ENCODE measurements at regions not wholly inside any gene's neighbourhood (a gene's known extent, or its start where the extent isn't known, plus 50 kb on each side); places are given as distances from the start of the nearest gene placed in this dataset.

- TF ChIP-seq, protein P1, sequence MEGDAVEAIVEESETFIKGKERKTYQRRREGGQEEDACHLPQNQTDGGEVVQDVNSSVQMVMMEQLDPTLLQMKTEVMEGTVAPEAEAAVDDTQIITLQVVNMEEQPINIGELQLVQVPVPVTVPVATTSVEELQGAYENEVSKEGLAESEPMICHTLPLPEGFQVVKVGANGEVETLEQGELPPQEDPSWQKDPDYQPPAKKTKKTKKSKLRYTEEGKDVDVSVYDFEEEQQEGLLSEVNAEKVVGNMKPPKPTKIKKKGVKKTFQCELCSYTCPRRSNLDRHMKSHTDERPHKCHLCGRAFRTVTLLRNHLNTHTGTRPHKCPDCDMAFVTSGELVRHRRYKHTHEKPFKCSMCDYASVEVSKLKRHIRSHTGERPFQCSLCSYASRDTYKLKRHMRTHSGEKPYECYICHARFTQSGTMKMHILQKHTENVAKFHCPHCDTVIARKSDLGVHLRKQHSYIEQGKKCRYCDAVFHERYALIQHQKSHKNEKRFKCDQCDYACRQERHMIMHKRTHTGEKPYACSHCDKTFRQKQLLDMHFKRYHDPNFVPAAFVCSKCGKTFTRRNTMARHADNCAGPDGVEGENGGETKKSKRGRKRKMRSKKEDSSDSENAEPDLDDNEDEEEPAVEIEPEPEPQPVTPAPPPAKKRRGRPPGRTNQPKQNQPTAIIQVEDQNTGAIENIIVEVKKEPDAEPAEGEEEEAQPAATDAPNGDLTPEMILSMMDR (IDR thresholded peaks at IDR 0.05; ENCODE audit: low read depth, low read length) = no peak
- Histone ChIP-seq H3K27ac (ENCODE audit: low read depth, low read length) (no peak overlapping the region), H3K9me3 (ENCODE audit: control insufficient read depth, insufficient read depth, low read length) (peaks cover 2% of the 10 kb centered on the region; the same call in 1 of the 2 replicates), H3K4me3 (ENCODE audit: low read depth, low read length) (no peak overlapping the region), H3K27me3 (ENCODE audit: control insufficient read depth, insufficient read depth, low read length) (no peaks in the 10 kb centered on the region)
- POLR2A ChIA-PET = no interaction called here
- CTCF ChIA-PET = no interaction called here
- DNase-seq (ENCODE audit: low read depth, low spot score) = no peak
These were observed 162.8 kb upstream of the TPM1 start for GRCh38 chr15:62879770-62880169.

DNA sequence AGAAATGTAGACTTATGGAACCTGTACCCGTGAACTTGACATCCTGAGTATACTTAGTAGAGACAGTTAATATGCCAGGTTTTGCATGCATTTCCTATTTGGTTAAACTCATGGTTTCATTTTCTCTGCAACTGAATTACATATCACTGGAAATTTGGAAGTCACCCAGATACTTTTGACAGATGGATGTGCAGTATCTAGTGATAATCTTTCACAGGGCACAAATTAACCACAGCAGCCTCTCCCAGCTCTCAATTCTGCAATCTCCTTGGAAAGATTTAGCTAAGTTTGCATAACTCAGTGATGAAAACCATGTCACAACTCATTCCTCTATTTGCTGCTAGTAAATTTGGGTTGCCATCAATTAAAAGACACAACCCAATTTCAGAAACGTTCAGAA lies 162.3 kb upstream of the TPM1 start:
- TF ChIP-seq, protein P1 (IDR thresholded peaks at IDR 0.05; ENCODE audit: low read depth, low read length) = no peak
- Histone ChIP-seq H3K27me3 (ENCODE audit: control insufficient read depth, insufficient read depth, low read length) (no peaks in the 10 kb centered on the region), H3K4me3 (ENCODE audit: low read depth, low read length) (no peak overlapping the region), H3K27ac (ENCODE audit: low read depth, low read length) (no peak overlapping the region), H3K9me3 (ENCODE audit: control insufficient read depth, insufficient read depth, low read length) (no peaks in the 10 kb centered on the region)
- POLR2A ChIA-PET = no interaction called here
- CTCF ChIA-PET = no interaction called here
- DNase-seq (ENCODE audit: low read depth, low spot score) = no peak

GRCh38 chr15:62881056-62881455 lies 161.5 kb upstream of the TPM1 start:
- CTCF ChIA-PET = no interaction called here

GRCh38 chr15:62883938-62884479 lies 158.5 kb upstream of the TPM1 start:
- Histone ChIP-seq H3K27me3 (ENCODE audit: control insufficient read depth, insufficient read depth, low read length) (no peaks in the 10 kb centered on the region), H3K4me3 (ENCODE audit: low read depth, low read length) (no peak overlapping the region), H3K27ac (ENCODE audit: low read depth, low read length) (no peak overlapping the region), H3K9me3 (ENCODE audit: control insufficient read depth, insufficient read depth, low read length) (no peaks in the 10 kb centered on the region)
- DNase-seq (ENCODE audit: low read depth, low spot score) = peak; percentile 73
- ChIA-PET CTCF (interaction anchor here (0.8 to 1.4 kb wide), 3 partner anchors 43 to 164 kb away, joined by 3 to 5 read pairs (median 5); no protein-coding TSS in a partner anchor), POLR2A (interaction anchor here (1.0 to 1.3 kb wide), 4 partner anchors 29 to 164 kb away, joined by 3 to 4 read pairs (median 3); no protein-coding TSS in a partner anchor)
- TF ChIP-seq, protein P1 (IDR thresholded peaks at IDR 0.05; ENCODE audit: low read depth, low read length) = no peak

More at GRCh38 chr15:62881056-62881455, 161.5 kb upstream of the TPM1 start:
- POLR2A ChIA-PET = no interaction called here
- no peak for DNase-seq (ENCODE audit: low read depth, low spot score)
- Histone ChIP-seq H3K27ac (ENCODE audit: low read depth, low read length) (no peak overlapping the region), H3K27me3 (ENCODE audit: control insufficient read depth, insufficient read depth, low read length) (no peaks in the 10 kb centered on the region), H3K9me3 (ENCODE audit: control insufficient read depth, insufficient read depth, low read length) (no peaks in the 10 kb centered on the region), H3K4me3 (ENCODE audit: low read depth, low read length) (no peak overlapping the region)
- TF ChIP-seq, protein P1 (IDR thresholded peaks at IDR 0.05; ENCODE audit: low read depth, low read length) = no peak

DNA sequence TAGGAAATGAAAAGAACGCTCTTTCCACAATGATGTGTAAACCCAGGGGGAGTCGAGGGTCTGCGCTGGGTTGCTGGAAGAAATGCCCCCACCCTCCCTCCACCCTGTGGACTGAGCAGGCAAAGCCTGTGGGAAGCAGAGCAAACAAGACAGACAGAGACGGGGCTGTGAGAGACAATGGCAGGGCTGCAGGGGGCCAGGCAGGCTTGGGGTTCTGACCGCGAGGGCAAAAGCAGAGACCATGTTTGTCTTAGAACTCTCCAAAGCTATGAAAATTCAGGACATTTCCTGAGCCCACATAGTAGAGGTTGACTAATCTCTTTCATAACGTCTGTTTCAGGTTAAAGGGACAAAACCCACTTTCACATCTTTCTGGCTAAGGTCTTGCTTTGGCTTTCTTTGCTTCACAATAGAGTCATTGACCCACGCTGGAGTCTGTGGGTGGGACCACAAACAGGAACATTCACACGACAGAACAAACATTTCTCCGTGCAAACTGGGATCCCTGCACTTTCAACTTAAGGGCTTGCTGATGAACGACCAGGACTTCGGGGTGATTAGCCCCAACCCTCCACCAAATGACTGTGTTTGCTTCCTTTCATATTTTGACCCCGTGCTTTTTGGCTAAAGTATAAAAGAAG lies 156.0 kb upstream of the TPM1 start:
- CTCF ChIA-PET = no interaction called here
- no peak overlapping the region for H3K27ac ChIP-seq (ENCODE audit: low read depth, low read length)
- TF ChIP-seq, protein P1 (IDR thresholded peaks at IDR 0.05; ENCODE audit: low read depth, low read length) = no peak

More for the DNA sequence above, 156.0 kb upstream of the TPM1 start:
- no peak for DNase-seq (ENCODE audit: low read depth, low spot score)
- Histone ChIP-seq H3K9me3 (ENCODE audit: control insufficient read depth, insufficient read depth, low read length) (no peaks in the 10 kb centered on the region), H3K27me3 (ENCODE audit: control insufficient read depth, insufficient read depth, low read length) (no peaks in the 10 kb centered on the region), H3K4me3 (ENCODE audit: low read depth, low read length) (peak overlapping the region; percentile 5; the same call in 1 of the 2 replicates)
- POLR2A ChIA-PET = interaction anchor here (0.8 to 1.7 kb wide), 2 partner anchors 10 to 156 kb away, joined by 3 to 5 read pairs; partner anchors contain the start of gene TPM1

Data from AG04450 (cell line).